Right kidney (tissue), 1 donor: ENCODE measurements at regions not wholly inside any gene's neighbourhood (a gene's known extent, or its start where the extent isn't known, plus 50 kb on each side); places are given as distances from the start of the nearest gene placed in this dataset.

Source experiments
- DNase-seq: peaks from one replicate; pipeline ENCODE4 v3.0.0-alpha.2; 2016

- DNase-seq = no peak
Measured at GRCh38 chr2:64317707-64318475, 136.1 kb upstream of the LGALSL start.

- no peak for DNase-seq
Measured at GRCh38 chr2:64318476-64318748, 135.6 kb upstream of the LGALSL start.

GRCh38 chr2:64319896-64320295 is 134.1 kb upstream of the LGALSL start:
- no peak for DNase-seq

- no peak for DNase-seq
Measured at GRCh38 chr2:64322433-64322832, 131.5 kb upstream of the LGALSL start.

- no peak for DNase-seq
Measured at GRCh38 chr2:64323197-64323596, 130.8 kb upstream of the LGALSL start.

GRCh38 chr2:64324746-64325410 is 129.1 kb upstream of the LGALSL start:
- DNase-seq = no peak

GRCh38 chr2:64325477-64325851 is 128.5 kb upstream of the LGALSL start:
- no peak for DNase-seq

- no peak for DNase-seq
Measured at GRCh38 chr2:64325852-64326577, 127.9 kb upstream of the LGALSL start.

GRCh38 chr2:64326578-64327050 is 127.3 kb upstream of the LGALSL start:
- DNase-seq = no peak

GRCh38 chr2:64327129-64327509 is 126.8 kb upstream of the LGALSL start:
- DNase-seq = no peak

GRCh38 chr2:64327510-64328414 is 126.2 kb upstream of the LGALSL start:
- DNase-seq = peak; percentile 63

- no peak for DNase-seq
Measured at GRCh38 chr2:64328415-64328722, 125.6 kb upstream of the LGALSL start.

- no peak for DNase-seq
Measured at GRCh38 chr2:64328756-64329155, 125.2 kb upstream of the LGALSL start.

GRCh38 chr2:64329848-64330247 is 124.1 kb upstream of the LGALSL start:
- no peak for DNase-seq

GRCh38 chr2:64330281-64331113 is 123.5 kb upstream of the LGALSL start:
- no peak for DNase-seq

- DNase-seq = peak; percentile 68
Measured at GRCh38 chr2:64331114-64331645, 122.8 kb upstream of the LGALSL start.

GRCh38 chr2:64331849-64332699 is 121.9 kb upstream of the LGALSL start:
- DNase-seq = peak; percentile 29

- no peak for DNase-seq
Measured at GRCh38 chr2:64336171-64336570, 117.8 kb upstream of the LGALSL start.

GRCh38 chr2:64337314-64337713 is 116.6 kb upstream of the LGALSL start:
- no peak for DNase-seq

GRCh38 chr2:64338108-64338507 is 115.9 kb upstream of the LGALSL start:
- no peak for DNase-seq
